ENCODE measurements at regions not wholly inside any gene's neighbourhood (a gene's known extent, or its start where the extent isn't known, plus 50 kb on each side); places are given as distances from the start of the nearest gene placed in this dataset.
"Not testable (repeated sequence)": the region's sequence is repeated elsewhere in the genome, so short reads cannot be mapped to it uniquely, and the experiment has no call there.

GRCh38 chr2:18986046-18986445, 372.4 kb downstream of the OSR1 start:
- no peak for DNase-seq (ENCODE audit: low spot score)

- DNase-seq (ENCODE audit: low spot score), result no peak
These were observed 377.5 kb downstream of the OSR1 start for GRCh38 chr2:18980786-18981430.

- peak; percentile 31 for DNase-seq (ENCODE audit: low spot score)
These were observed 378.2 kb downstream of the OSR1 start for GRCh38 chr2:18980104-18980785.

GRCh38 chr2:18977409-18977808, 381.0 kb downstream of the OSR1 start:
- no peak for DNase-seq (ENCODE audit: low spot score)

GRCh38 chr2:18976168-18976961, 382.1 kb downstream of the OSR1 start:
- DNase-seq (ENCODE audit: low spot score), result no peak

- DNase-seq (ENCODE audit: low spot score), result no peak
These were observed 382.8 kb downstream of the OSR1 start for GRCh38 chr2:18975506-18976167.

- no peak for DNase-seq (ENCODE audit: low spot score)
These were observed 382.3 kb upstream of the NT5C1B start for GRCh38 chr2:18971628-18972027.

GRCh38 chr2:18971069-18971378, 381.7 kb upstream of the NT5C1B start:
- DNase-seq (ENCODE audit: low spot score), result no peak

- DNase-seq (ENCODE audit: low spot score), result no peak
These were observed 376.8 kb upstream of the NT5C1B start for GRCh38 chr2:18966131-18966530.

GRCh38 chr2:18963739-18964256, 374.4 kb upstream of the NT5C1B start:
- not testable (repeated sequence) for DNase-seq (ENCODE audit: low spot score)

GRCh38 chr2:18961991-18962421, 372.6 kb upstream of the NT5C1B start:
- DNase-seq (ENCODE audit: low spot score), result no peak

GRCh38 chr2:18959952-18960717, 370.8 kb upstream of the NT5C1B start:
- no peak for DNase-seq (ENCODE audit: low spot score)

- DNase-seq (ENCODE audit: low spot score), result no peak
These were observed 369.8 kb upstream of the NT5C1B start for GRCh38 chr2:18959200-18959599.

- DNase-seq (ENCODE audit: low spot score), result no peak
These were observed 368.5 kb upstream of the NT5C1B start for GRCh38 chr2:18957909-18958308.

- DNase-seq (ENCODE audit: low spot score), result no peak
These were observed 361.0 kb upstream of the NT5C1B start for GRCh38 chr2:18950361-18950851.

- no peak for DNase-seq (ENCODE audit: low spot score)
These were observed 360.5 kb upstream of the NT5C1B start for GRCh38 chr2:18949871-18950270.

- no peak for DNase-seq (ENCODE audit: low spot score)
These were observed 350.8 kb upstream of the NT5C1B start for GRCh38 chr2:18940184-18940583.

- DNase-seq (ENCODE audit: low spot score), result not testable (repeated sequence)
These were observed 350.4 kb upstream of the NT5C1B start for GRCh38 chr2:18939740-18940139.

- no peak for DNase-seq (ENCODE audit: low spot score)
These were observed 345.5 kb upstream of the NT5C1B start for GRCh38 chr2:18934886-18935285.

GRCh38 chr2:18932853-18933252, 343.5 kb upstream of the NT5C1B start:
- DNase-seq (ENCODE audit: low spot score), result peak; percentile 7

- no peak for DNase-seq (ENCODE audit: low spot score)
These were observed 341.6 kb upstream of the NT5C1B start for GRCh38 chr2:18930971-18931370.

All from Ammon's horn (tissue), 1 donor.